ENCODE measurements at regions not wholly inside any gene's neighbourhood (a gene's known extent, or its start where the extent isn't known, plus 50 kb on each side); places are given as distances from the start of the nearest gene placed in this dataset.
"Not testable (repeated sequence)": the region's sequence is repeated elsewhere in the genome, so short reads cannot be mapped to it uniquely, and the experiment has no call there.

DNA sequence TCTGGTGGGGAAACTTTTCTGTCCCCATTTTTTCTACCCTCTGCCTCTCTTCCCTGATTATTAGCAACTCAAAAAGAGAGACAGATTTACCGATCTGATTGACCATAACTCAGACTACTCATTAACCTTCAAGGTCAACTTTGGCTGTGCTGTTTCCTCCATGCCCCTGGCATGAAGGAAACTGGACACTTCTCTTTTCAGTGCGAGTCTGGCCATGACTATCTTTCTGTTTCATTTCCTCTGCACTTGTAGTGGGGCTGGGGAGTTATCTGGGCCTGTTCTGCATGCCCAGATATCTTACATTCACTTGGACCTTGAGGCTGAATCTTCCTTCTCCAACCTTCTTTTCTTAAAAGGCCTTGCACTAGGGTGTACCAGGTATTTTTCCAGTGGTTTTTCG lies 76.9 kb upstream of the SLCO2A1 start:
- DNase-seq (ENCODE audit: low spot score): no peak

DNA sequence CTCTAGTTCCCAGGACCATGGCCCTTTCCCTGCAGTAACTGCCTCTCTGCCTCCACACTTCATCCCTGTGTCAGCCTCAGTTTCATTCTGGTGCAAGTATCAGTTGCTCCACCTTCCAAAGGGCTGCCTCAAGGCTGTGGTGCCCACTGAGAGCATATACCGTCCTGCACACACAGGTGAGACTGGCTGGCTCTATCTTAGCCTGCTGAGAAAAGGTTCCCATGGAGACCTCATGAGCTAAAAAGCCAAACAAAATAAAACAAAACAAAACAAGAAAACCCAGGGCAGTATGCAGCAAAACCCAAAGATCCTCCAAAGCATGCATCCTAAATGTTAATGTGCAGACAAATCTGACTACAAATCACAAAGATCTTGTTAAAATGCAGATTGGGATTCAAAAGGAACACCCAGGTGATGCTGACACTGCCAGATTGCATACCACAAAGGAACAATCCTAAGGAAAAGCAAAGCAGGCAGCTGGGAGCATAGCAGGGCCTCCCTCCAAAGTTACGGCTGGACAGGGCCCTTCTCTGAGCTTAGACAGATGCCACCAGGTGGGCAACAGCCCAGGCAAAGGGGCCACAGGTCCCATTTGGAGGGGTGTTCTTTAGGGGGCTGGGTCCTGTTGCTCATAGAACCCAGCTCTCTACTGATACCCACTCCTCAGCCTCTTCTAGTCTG lies 76.3 kb upstream of the SLCO2A1 start:
- no peak for DNase-seq (ENCODE audit: low spot score)

DNA sequence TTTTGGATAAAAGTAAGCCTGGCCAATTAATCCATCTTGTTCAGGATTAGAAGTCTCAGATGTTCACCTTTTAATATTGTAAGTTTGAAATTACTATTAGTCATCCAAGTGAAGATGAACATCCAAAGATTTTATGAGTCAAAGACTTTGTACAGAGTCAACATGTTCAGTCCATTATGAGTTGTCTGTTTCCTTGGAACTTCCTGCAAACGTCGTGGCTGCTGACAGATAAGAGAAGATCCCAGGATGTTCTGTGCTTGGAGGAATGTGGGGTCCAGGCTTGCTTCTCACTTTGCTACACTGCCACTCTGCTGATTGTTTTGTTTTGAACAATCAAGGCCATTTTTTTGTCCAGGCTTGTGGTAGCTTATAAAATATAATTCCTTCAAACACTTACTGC lies 74.3 kb upstream of the SLCO2A1 start:
- DNase-seq (ENCODE audit: low spot score): no peak

DNA sequence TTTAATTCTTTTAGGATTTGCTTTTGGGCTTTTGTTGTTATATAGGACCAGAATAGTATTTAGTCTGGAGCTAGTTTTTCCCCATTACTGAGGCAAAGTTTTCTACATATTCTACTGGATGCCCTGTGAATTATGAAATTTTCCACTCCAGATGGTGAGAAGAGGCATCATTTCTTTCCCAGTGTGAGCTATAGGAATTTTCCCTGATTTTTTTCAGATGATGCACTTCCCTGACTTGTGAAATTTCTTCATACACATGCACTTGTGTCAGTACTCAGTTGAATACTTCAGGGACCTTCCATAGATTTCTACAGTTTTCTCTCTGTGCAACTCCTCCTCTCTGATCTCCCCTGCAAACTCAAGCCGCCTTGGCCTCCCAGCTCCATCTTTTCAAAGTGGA lies 73.7 kb upstream of the SLCO2A1 start:
- no peak for DNase-seq (ENCODE audit: low spot score)

DNA sequence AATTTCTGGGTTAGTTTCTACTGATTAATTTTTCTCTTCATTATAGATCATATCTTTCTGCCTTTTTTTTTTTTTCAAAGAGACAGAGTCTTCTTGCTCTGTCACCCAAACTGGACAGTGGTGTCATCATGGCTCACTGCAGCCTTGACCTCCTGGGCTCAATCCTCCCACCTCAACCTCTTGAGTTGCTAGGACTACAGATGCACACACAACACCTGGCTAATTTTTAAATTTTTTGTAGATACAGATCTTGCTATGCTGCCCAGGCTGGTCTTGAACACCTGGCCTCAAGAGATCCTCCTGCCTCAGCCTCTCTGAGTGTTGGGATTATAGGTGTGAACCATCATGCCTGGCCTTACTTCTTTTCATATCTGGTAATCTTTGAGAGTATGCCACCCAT lies 73.3 kb upstream of the SLCO2A1 start:
- no peak for DNase-seq (ENCODE audit: low spot score)

DNA sequence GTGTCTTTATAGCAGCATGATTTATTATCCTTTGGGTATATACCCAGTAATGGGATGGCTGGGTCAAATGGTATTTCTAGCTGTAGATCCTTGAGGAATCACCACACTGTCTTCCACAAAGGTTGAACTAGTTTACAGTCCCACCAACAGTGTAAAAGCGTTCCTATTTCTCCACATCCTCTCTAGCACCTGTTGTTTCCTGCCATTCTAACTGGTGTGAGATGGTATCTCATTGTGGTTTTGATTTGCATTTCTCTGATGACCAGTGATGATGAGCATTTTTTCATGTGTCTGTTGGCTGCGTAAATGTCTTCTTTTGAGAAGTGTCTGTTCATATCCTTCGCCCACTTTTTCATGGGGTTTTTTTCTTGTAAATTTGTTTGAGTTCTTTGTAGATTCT lies 66.5 kb upstream of the SLCO2A1 start:
- not testable (repeated sequence) for DNase-seq (ENCODE audit: low spot score)

DNA sequence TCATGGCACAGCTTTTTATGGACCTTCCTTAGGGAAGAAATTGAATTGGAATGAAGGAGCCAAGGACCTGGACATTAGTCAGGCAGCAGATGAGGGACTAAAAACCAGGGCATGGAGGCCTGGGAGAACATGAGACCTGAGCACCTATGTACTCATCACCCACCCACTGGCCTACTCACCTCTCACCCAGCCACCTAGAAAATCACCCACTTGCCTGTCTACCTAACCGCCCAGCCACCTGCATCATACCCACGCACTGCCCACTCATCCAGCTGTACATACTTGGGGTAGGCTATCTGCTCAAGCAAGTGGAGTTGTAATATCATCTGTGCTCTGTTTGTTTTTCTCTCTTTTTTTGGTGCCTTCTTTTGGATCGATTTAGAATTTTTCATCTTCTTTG lies 65.3 kb upstream of the SLCO2A1 start:
- DNase-seq (ENCODE audit: low spot score): no peak

DNA sequence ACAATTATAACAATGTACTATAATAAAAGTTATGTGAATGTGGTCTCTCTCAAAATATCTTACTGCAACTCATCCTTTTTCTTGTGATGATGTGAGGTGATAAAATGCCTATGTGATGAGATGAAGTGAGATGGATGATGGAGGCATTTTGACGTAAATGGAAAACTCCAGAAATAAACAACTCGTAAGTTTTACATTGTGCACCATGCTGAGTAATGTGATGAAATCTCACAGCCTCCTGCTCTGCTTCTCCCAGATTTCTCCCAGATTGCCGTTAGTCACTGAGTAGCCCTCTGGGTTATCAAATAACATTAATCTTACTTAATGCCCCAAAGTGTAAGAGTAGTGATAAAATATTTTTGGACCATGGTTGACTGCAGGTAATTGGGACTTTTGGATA lies 64.8 kb upstream of the SLCO2A1 start:
- DNase-seq (ENCODE audit: low spot score): peak; percentile 59

DNA sequence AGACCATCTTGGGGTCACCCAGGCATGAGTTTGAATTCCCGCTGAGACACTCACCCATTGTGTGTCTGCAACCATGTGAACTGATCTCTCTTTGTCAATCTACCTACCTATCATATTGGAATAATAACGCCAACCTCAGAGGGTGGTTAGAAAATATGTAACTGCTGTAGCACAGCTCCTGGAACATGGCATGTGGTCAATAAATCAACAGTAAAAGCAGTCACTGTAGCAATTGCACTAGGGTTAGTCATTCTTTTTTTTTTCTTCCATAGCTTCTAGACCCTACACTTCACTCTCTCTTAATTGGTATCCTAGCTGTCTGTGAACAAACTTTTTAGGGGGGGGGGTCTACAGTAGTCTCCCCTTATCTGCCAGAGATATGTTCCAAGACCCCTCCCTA lies 64.2 kb upstream of the SLCO2A1 start:
- DNase-seq (ENCODE audit: low spot score): no peak

DNA sequence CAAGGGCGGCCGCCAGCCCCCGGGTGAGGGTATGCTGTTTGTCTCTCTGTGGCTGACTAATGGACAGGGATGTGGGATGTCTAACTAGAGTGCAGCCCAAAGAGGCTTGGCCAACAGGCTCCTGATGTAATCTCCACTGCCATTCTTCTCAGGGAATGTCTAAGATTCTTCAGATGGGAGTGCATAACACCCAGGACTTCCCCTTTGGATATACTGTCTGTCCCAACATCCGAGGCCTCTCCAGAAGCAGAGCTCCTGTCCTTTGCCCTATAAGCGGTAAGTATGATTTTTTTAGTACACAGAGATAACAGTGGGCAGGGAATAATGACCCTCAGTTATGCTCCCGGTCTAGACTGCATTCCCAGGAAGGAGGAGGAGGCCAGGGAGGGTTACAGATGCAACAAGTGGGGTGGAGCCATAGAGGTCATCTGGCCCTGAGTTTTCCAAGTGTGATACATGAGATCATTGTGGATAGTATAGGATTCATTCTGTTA lies 62.5 kb upstream of the SLCO2A1 start:
- no peak for DNase-seq (ENCODE audit: low spot score)

DNA sequence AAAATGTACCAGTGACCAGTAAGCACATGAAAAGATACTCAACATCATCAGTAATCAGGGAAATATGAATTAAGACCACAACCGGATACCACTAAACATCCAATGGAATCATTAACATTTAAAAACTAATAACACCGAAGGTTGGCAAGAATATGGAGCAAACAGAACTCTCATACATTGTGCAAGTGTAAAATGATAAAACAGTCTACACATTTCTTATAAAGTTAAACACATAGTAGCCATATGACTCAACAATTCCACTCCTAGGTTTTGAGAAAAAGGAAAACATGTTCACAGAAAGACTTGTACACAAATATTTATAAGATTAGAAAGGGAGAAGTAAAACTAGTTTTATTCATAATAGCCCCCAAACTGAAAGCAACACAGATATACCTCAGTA lies 60.3 kb upstream of the SLCO2A1 start:
- DNase-seq (ENCODE audit: low spot score): no peak

DNA sequence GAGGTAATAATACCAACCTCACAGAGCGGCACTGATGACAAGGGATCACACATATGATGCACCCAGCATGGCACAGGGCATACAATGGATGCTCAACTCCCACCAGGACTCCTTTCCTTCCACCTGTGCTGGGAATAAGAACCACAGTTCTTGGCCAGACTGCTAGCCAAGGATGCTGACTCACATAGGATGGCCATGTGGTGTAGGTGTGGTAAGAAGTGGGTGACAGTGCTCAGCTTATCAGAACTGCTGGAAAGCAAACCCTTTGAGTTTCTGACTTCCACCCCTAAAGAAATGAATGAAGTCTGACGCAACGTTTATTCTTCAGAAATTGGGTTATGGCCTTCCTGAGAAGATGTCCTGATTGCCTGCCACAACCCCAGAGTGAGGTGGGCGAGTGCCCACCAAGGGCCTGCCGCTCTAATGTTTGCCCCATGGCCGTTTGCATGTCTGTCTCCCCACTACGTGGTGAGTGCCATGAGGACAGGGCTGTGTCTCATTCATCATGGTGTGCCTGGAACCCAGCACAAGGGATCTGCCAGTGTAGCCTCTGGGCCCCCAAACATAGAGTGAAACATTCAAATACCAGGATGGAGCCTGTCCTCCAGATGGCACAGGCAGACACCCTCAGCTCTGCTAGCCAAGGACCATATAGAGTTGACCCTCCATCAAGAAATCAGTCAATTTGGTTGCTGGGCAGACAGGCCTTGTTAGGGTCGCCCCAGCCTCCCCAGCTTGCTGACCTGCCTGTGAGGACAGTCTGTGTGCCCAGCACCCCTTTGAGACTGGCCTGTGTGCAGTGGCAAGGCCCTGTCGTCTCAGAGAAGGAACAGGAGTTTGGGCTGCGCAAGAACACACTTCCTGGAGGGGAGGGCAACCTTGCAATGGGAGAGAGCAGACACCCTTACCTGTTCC lies 57.6 kb upstream of the SLCO2A1 start:
- DNase-seq (ENCODE audit: low spot score): peak; percentile 40

DNA sequence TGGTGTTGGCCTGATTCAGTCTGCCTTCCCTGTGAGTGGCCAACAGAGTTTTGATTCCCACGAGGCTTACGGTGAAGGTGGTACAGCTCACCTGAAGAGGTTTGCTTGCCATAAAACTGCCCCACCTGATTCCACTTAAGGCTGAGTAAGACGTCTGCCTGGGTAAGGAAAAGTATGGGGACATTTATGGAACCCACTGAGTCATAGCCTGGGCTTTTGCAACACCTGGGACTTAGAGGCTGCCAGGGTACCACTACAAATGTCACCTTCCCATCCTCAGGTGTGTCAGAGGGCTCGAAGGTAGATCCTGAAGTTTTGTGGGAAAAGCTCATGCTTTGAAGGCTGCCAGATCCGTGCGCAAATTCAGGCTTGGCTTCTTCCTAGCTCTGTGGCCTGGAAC lies 56.9 kb upstream of the SLCO2A1 start:
- no peak for DNase-seq (ENCODE audit: low spot score)

DNA sequence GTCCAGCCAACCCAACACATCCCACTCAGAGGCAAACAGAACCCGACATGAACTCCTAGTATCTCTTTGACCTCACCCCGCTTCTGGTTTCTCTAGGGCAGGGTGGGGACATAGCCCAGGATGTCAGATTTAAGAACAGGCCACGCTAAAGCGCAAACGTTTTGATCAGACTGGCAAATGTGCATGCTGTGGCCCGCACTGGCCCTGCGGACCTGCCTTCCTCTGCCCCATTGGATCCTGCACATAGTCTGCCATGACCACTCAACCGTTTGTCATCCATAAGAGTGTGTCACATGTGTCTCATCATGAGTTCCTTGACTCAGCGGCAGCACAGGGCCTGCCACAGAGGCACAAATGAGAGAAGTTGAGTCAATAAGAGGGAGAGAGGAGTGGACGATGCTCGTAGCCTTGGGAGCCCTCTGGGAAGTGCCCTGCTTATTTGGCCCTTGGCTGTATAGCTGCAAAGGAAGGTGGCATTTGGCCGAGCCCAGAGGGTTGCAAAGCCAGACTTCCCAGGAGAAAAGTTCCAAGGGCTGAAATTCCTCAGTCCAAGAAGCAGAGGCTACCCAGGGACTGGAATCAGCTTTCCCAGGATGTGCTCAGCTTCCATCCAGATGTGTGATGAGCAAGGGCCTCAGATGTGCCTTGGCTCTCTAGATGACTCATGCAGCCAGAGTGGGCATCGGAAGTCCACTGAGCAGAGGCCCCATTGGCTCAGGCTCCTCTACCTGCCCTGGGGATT lies 55.5 kb upstream of the SLCO2A1 start:
- DNase-seq (ENCODE audit: low spot score): no peak

DNA sequence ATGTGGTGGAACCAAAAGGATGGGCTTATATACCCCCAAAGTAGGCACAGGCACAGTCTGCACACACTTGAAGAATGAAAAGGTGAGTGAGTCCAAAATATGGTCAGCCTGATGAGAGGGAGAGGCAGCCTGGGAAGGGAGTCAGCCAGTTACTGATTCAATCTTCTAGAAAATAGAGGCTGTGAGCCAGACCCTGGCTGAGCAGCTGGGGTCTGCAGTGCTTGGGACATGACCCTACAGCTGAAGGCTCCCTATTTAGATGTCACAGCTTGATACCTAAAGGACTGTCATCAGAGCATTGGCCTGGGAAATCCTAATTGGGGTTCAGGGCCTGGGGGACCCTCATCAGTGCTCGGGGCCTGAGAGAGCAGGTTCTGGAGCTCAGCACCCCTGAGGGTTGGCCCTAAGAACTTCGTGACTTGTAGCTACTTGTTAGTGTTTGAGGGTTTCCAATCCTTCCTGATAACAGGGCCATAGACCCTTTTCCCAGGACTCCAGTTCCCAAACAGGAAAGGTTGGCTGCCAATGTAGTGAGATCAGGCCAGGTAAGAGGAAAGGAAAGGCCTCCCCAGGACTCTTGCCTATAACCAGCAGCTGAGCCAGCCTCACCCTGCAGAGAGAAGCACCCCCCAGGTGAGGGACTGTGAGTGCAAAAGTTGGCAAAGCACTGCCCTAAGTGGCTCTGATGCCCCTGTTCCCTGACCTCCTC lies 54.7 kb upstream of the SLCO2A1 start:
- DNase-seq (ENCODE audit: low spot score): no peak

DNA sequence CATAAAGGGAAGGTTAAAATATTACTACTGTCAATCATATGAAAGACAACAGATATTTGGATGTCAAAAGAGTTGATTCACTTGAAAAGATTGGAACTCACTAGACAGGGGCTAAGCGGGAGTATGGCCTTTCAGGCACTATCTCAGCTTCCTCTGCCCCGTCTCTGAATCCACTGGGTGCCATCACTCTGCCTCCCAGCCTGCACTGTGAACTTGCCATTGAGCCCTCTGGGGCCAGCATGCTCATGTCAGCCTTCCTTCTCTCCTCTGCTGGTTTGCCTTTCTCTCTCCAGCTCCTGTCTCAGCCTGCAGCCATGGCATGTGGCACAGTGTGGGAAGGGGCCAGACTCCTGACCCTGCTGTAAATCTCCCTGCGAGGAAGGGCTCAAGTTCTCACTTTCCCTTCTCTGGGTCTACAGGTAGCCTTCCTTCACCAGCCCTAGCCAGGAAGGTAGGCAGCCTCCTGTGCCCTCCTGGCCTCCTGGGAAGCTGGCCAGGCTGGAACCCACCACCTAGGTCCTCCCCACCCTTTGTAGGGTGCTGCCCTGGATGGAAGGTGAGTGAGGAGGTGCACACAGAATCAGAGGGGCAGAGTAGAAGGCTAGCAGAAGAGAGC lies 54.0 kb upstream of the SLCO2A1 start:
- no peak for DNase-seq (ENCODE audit: low spot score)

DNA sequence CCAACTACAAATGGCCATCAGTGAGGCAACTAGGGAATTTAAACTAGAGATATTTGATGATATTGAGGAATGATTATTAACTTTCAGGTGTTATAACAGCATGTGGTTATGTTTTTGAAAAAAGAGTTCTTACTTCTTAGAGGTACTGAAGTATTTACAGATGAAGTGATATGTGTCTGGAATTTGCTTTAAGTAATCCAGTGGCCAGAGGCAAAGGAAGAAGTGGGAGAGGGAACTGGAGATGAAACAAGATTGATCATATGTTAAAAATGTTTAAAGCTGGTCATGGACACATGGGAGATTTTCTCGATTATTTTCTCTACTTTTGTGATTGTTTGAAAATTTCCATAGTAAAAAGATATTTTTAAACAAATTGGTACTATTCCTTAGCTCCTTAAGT lies 53.3 kb upstream of the SLCO2A1 start:
- DNase-seq (ENCODE audit: low spot score): no peak

DNA sequence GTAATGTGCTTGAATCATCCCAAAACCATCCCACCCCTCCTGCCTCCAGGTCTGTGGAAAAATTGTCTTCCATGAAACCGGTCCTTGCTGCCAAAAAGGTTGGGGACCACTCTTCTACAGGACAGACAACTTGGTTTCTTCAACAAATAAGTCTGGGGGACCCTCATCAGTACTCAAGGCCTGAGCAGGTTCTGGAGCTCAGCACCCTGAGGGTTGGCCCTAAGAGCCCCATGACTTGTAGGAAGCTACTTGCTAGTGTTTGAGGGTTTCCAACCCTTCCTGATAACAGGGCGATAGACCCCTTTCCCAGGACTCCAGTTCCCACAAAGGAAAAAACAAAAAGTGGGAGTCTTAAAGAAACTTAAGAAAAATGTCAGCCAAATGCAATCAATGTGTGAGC lies 52.9 kb upstream of the SLCO2A1 start:
- DNase-seq (ENCODE audit: low spot score): no peak

DNA sequence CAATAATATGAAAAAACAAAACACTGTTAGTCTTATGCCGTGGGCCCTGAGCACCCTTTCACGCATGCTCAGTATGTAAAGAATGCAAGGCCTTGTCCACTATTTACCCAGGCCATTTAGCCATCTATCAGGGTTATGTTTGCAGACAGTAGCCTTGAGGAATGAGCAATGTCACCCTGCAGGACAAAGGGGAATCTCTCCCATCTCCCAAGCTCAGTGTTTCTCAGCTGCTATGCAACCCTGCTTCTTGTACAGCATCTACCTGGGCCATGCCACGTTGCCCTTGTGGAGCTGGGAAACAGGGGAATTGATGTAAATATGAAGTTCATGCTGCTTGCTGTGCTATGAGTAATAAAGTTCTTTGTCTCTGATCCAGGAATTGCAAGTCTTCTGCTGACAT lies 51.5 kb upstream of the SLCO2A1 start:
- no peak for DNase-seq (ENCODE audit: low spot score)

DNA sequence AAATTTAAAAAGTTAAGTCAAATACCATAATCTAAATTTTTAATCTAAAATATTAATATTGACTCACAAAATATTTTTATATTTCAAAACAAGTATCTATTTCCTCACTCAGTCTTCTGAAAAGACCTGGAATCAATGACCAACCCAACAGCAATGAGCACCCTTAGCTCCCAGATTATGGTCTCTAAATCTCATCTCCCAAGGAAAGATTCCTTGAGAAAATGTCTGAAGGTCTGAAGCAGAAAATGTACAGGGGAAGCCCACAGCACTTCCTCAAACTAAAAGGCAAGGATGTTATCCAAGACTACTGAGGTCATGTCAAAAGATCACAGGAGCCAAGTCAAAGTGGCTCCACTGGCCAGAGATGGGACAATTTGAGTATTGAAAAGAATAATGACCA lies 51.0 kb upstream of the SLCO2A1 start:
- DNase-seq (ENCODE audit: low spot score): no peak

DNA sequence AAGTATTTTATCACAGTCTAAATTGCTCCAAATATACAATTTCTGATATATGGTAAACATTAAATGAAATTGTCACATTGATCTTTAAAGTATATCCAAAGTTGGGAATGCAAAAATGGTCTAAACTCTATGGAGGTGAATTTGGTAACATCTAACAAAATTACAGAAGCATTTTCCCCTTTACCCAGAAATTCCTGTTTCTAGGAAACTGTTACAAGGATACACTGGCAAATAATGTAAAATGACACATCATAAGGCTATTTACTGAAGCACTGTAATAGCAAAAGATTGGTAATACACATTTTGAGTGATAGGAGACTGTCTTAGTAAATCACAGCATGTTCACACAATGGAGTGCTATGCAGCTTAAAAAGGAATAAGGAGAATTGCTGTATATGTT lies 50.0 kb upstream of the SLCO2A1 start:
- no peak for DNase-seq (ENCODE audit: low spot score)

Measured in A172 (cell line).